ENCODE measurements at regions not wholly inside any gene's neighbourhood (a gene's known extent, or its start where the extent isn't known, plus 50 kb on each side); places are given as distances from the start of the nearest gene placed in this dataset.
A peak's percentile ranks its signal among the peaks of the same experiment; 100 is the strongest.

- H3K9ac ChIP-seq (ENCODE audit: low read length), result no peak overlapping the region
- no peak overlapping the region for H3K4me3 ChIP-seq (ENCODE audit: low read length)
- H3K4me2 ChIP-seq (ENCODE audit: low read length), result no peak overlapping the region
- H3K27ac ChIP-seq (ENCODE audit: low read length), result no peak overlapping the region
- no peak for ATAC-seq
- no peaks in the 10 kb centered on the region for H3F3A ChIP-seq (ENCODE audit: low read length, unreplicated experiment)
- TF ChIP-seq EZH2 (IDR thresholded peaks at IDR 0.05; ENCODE audit: low read length, unreplicated experiment) (no peak), CTCF (conservative IDR thresholded peaks at IDR 0.05; ENCODE audit: low read depth, low read length) (no peak), EZH2phosphoT487 (IDR thresholded peaks at IDR 0.05; ENCODE audit: borderline replicate concordance, low read length) (no peak)
- no peaks in the 10 kb centered on the region for H3K79me2 ChIP-seq (ENCODE audit: low read length)
- DNase-seq, result no peak
- no TSS peak for BruUV-seq (replicated peaks)
- H4K20me1 ChIP-seq (ENCODE audit: low read length), result no peaks in the 10 kb centered on the region
- no peaks in the 10 kb centered on the region for H3K27me3 ChIP-seq (ENCODE audit: low read length)
- ChIA-PET CTCF (no interaction called here), POLR2A (ENCODE audit: unreplicated experiment) (no interaction called here)
- H3K36me3 ChIP-seq (ENCODE audit: low read depth, low read length), result no peaks in the 10 kb centered on the region
- intact Hi-C loops (cut with micrococcal nuclease), result no loop called here
- peaks cover 4% of the 10 kb centered on the region; the same call in 1 of the 2 replicates for H3K9me3 ChIP-seq (ENCODE audit: low read length)
- H3K9me2 ChIP-seq (replicated peaks; ENCODE audit: low read length), result no peaks in the 10 kb centered on the region
- peaks cover 8% of the 10 kb centered on the region for H3K4me1 ChIP-seq (ENCODE audit: insufficient read depth, low read length)
- no peak overlapping the region for H2AFZ ChIP-seq (ENCODE audit: low read length)
These were observed 402.0 kb downstream of the RND3 start for GRCh38 chr2:150085478-150085877.

- no peak overlapping the region for H3K27ac ChIP-seq (ENCODE audit: low read length)
- intact Hi-C loops (cut with micrococcal nuclease), result no loop called here
- H3K79me2 ChIP-seq (ENCODE audit: low read length), result no peaks in the 10 kb centered on the region
- no peak overlapping the region for H2AFZ ChIP-seq (ENCODE audit: low read length)
- H4K20me1 ChIP-seq (ENCODE audit: low read length), result no peaks in the 10 kb centered on the region
- H3K36me3 ChIP-seq (ENCODE audit: low read depth, low read length), result no peaks in the 10 kb centered on the region
- no peaks in the 10 kb centered on the region for H3K4me1 ChIP-seq (ENCODE audit: insufficient read depth, low read length)
- CTCF ChIA-PET, result no interaction called here
- no peaks in the 10 kb centered on the region for H3F3A ChIP-seq (ENCODE audit: low read length, unreplicated experiment)
- H3K4me3 ChIP-seq (ENCODE audit: low read length), result no peak overlapping the region
- peaks cover 4% of the 10 kb centered on the region; the same call in 1 of the 2 replicates for H3K9me3 ChIP-seq (ENCODE audit: low read length)
- no peak for ATAC-seq
- TF ChIP-seq EZH2phosphoT487 (IDR thresholded peaks at IDR 0.05; ENCODE audit: borderline replicate concordance, low read length) (no peak), EZH2 (IDR thresholded peaks at IDR 0.05; ENCODE audit: low read length, unreplicated experiment) (no peak), CTCF (conservative IDR thresholded peaks at IDR 0.05; ENCODE audit: low read depth, low read length) (no peak)
- no peaks in the 10 kb centered on the region for H3K9me2 ChIP-seq (replicated peaks; ENCODE audit: low read length)
- no peak for DNase-seq
- no TSS peak for BruUV-seq (replicated peaks)
- POLR2A ChIA-PET (ENCODE audit: unreplicated experiment), result no interaction called here
- H3K9ac ChIP-seq (ENCODE audit: low read length), result no peak overlapping the region
- no peak overlapping the region for H3K4me2 ChIP-seq (ENCODE audit: low read length)
- no peaks in the 10 kb centered on the region for H3K27me3 ChIP-seq (ENCODE audit: low read length)
These were observed 405.5 kb downstream of the RND3 start for GRCh38 chr2:150081775-150082481.

DNA sequence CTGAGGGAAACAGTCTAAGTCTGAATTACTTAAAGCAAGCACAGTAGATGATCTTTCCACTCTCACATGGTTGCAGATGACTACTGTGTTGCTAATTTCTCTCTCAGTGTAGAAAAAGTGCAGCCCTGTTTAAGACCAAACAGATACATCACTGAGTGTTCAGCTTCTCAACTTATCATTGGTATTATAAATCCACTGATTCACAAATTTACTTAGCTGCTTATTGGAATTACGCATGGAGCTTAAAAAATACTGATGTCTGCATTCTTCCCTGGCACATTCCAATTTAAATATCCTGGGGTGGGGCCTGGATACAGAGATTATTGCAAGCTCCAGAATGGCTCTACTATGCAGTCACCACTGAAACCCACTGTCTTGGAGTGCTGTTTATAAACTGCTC lies 411.2 kb downstream of the RND3 start:
- ChIA-PET POLR2A (ENCODE audit: unreplicated experiment) (interaction anchor here (0.6 kb wide), 1 partner anchor 404 kb away, joined by 14 read pairs; no protein-coding TSS in a partner anchor), CTCF (no interaction called here)
- H3K4me1 ChIP-seq (ENCODE audit: insufficient read depth, low read length), result peaks cover 18% of the 10 kb centered on the region
- no peaks in the 10 kb centered on the region for H3K79me2 ChIP-seq (ENCODE audit: low read length)
- no peaks in the 10 kb centered on the region for H3K27me3 ChIP-seq (ENCODE audit: low read length)
- H2AFZ ChIP-seq (ENCODE audit: low read length), result peak overlapping the region; percentile 52
- H3K9me3 ChIP-seq (ENCODE audit: low read length), result no peaks in the 10 kb centered on the region
- ATAC-seq (peak; percentile 81), DNase-seq (peak; percentile 75)
- H3K4me3 ChIP-seq (ENCODE audit: low read length), result no peak overlapping the region
- TF ChIP-seq EZH2 (IDR thresholded peaks at IDR 0.05; ENCODE audit: low read length, unreplicated experiment) (no peak), EZH2phosphoT487 (IDR thresholded peaks at IDR 0.05; ENCODE audit: borderline replicate concordance, low read length) (no peak), CTCF (conservative IDR thresholded peaks at IDR 0.05; ENCODE audit: low read depth, low read length) (no peak)
- peak overlapping the region; percentile 26; the same call in 1 of the 2 replicates for H3K9ac ChIP-seq (ENCODE audit: low read length)
- H3K9me2 ChIP-seq (replicated peaks; ENCODE audit: low read length), result no peaks in the 10 kb centered on the region
- H3K4me2 ChIP-seq (ENCODE audit: low read length), result peak overlapping the region; percentile 67
- H3K27ac ChIP-seq (ENCODE audit: low read length), result peak overlapping the region; percentile 89
- H4K20me1 ChIP-seq (ENCODE audit: low read length), result no peaks in the 10 kb centered on the region
- peaks cover 8% of the 10 kb centered on the region for H3F3A ChIP-seq (ENCODE audit: low read length, unreplicated experiment)
- no TSS peak for BruUV-seq (replicated peaks)
- intact Hi-C loops (cut with micrococcal nuclease), result no loop called here
- no peaks in the 10 kb centered on the region for H3K36me3 ChIP-seq (ENCODE audit: low read depth, low read length)

All from PC-3 (cell line).